B cell (primary cell): ENCODE measurements at regions not wholly inside any gene's neighbourhood (a gene's known extent, or its start where the extent isn't known, plus 50 kb on each side); places are given as distances from the start of the nearest gene placed in this dataset.
"Not testable (repeated sequence)": the region's sequence is repeated elsewhere in the genome, so short reads cannot be mapped to it uniquely, and the experiment has no call there.

Experiments
- ATAC-seq: fragments of 200-7000 bp; cut with Tn5 transposase; one replicate; pipeline ENCODE4 v1.10.0; 2021; ENCODE audit warnings: low read depth, mild to moderate bottlenecking, moderate number of reproducible peaks, moderate library complexity
- CTCF ChIA-PET: fragments of 350-600 bp; sonication (Branson Sonifier 250); formaldehyde crosslinking; loops from one replicate; lab custom pipeline; 2021; ENCODE audit warnings: antibody characterized with exemption, inconsistent platforms; lab: Charles Lee
- POLR2A ChIA-PET: fragments of 350-600 bp; sonication (Branson Sonifier 250); formaldehyde crosslinking; loops from one replicate; lab custom pipeline; 2021; ENCODE audit warnings: antibody characterized with exemption; lab: Charles Lee
- DNase-seq: peaks from one replicate; pipeline ENCODE4 v3.0.0; 2013
- H2AFZ ChIP-seq: 2 replicates; pipeline ENCODE4 v1.6.1; 2012; ENCODE audit warnings: mild to moderate bottlenecking, low read depth, low read length; ENCODE audit not compliant: insufficient read depth, poor library complexity, severe bottlenecking
- H3K27ac ChIP-seq, 2 donors: 1 replicate in 1 of 2; 2 replicates in 1 of 2; pipeline ENCODE4 v1.5.1; 2012 to 2013; ENCODE audit warnings: low read length in 2 of 2, mild to moderate bottlenecking in 2 of 2, moderate library complexity in 1 of 2
- H3K27me3 ChIP-seq, 4 experiments: fragments of 200-600 bp in 1 of 4; sonication (generic) in 1 of 4; replicated peaks in 1 of 4; 1 replicate in 2 of 4; 2 replicates in 2 of 4; pipeline versions ENCODE4 v1.6.1 to v1.7.0; 2013 to 2016; ENCODE audit warnings: low read length in 3 of 4, mild to moderate bottlenecking in 2 of 4, mixed read lengths in 1 of 4, moderate library complexity in 1 of 4; ENCODE audit not compliant: insufficient read depth in 4 of 4, control insufficient read depth in 3 of 4; ENCODE audit errors: control extremely low read depth in 1 of 4
- H3K36me3 ChIP-seq, 2 experiments: replicated peaks in 1 of 2; 1 replicate in 1 of 2; 2 replicates in 1 of 2; pipeline versions ENCODE4 v1.6.1 to v1.7.1; 2013; ENCODE audit warnings: low read length in 1 of 2; ENCODE audit not compliant: insufficient read depth in 2 of 2, control insufficient read depth in 1 of 2; ENCODE audit errors: control extremely low read depth in 1 of 2, extremely low read depth in 1 of 2
- H3K4me1 ChIP-seq, 2 donors: fragments of 200-600 bp in 1 of 2; sonication (generic) in 1 of 2; 1 replicate in 1 of 2; 2 replicates in 1 of 2; pipeline versions ENCODE4 v1.5.1 to v1.6.1; 2013 to 2017; ENCODE audit warnings: low read length in 2 of 2; ENCODE audit not compliant: control insufficient read depth in 2 of 2, insufficient read depth in 2 of 2
- H3K4me2 ChIP-seq: replicated peaks from 2 replicates; pipeline ENCODE3; 2012; ENCODE audit warnings: mild to moderate bottlenecking, low read depth, low read length; ENCODE audit not compliant: poor library complexity, severe bottlenecking
- H3K4me3 ChIP-seq, 5 experiments: fragments of 200-600 bp in 1 of 5; sonication (generic) in 1 of 5; 1 replicate in 3 of 5; 2 replicates in 2 of 5; pipeline versions ENCODE4 v1.5.1 to v1.7.0; 2011 to 2016; ENCODE audit warnings: low read length in 4 of 5, mild to moderate bottlenecking in 4 of 5, low read depth in 2 of 5, control low read depth in 1 of 5, moderate library complexity in 1 of 5; ENCODE audit not compliant: insufficient read depth in 1 of 5; ENCODE audit errors: control extremely low read depth in 1 of 5, extremely low read depth in 1 of 5
- H3K79me2 ChIP-seq: fragments of 200-600 bp; sonication (generic); one replicate; pipeline ENCODE4 v1.6.0; 2016; ENCODE audit warnings: low read length; ENCODE audit not compliant: control insufficient read depth, insufficient read depth
- H3K9ac ChIP-seq: fragments of 200-600 bp; sonication (generic); 2 replicates; pipeline ENCODE4 v1.6.1; 2017; ENCODE audit warnings: mild to moderate bottlenecking, low read length, moderate library complexity
- H3K9me3 ChIP-seq, 3 donors: one replicate each; pipeline versions ENCODE4 v1.6.1 to v1.7.1; 2013; ENCODE audit warnings: low read length in 2 of 3; ENCODE audit not compliant: control insufficient read depth in 2 of 3, insufficient read depth in 1 of 3; ENCODE audit errors: control extremely low read depth in 1 of 3
- H4K20me1 ChIP-seq: 2 replicates; pipeline ENCODE4 v1.6.0; 2012; ENCODE audit warnings: mild to moderate bottlenecking, low read length; ENCODE audit not compliant: insufficient read depth, control insufficient read depth, poor library complexity, severe bottlenecking
- H3K27ac Mint-ChIP-seq: one replicate; pipeline ENCODE4 v1.8.0; 2021; ENCODE audit warnings: mixed read lengths
- H3K27me3 Mint-ChIP-seq: one replicate; pipeline ENCODE4 v1.8.0; 2021; ENCODE audit warnings: mixed read lengths
- H3K4me1 Mint-ChIP-seq: one replicate; pipeline ENCODE4 v1.8.0; 2021; ENCODE audit warnings: mixed read lengths
- H3K4me3 Mint-ChIP-seq: one replicate; pipeline ENCODE4 v1.8.0; 2021; ENCODE audit warnings: mixed read lengths
- H3K9me3 Mint-ChIP-seq: one replicate; pipeline ENCODE4 v1.8.0; 2022; ENCODE audit warnings: mixed read lengths; ENCODE audit not compliant: insufficient read depth
- EZH2 ChIP-seq: IDR thresholded peaks from 2 replicates; pipeline ENCODE4 v1.6.1; 2012; ENCODE audit warnings: borderline replicate concordance, low read depth, mild to moderate bottlenecking, moderate library complexity, low read length; ENCODE audit not compliant: insufficient read depth, poor library complexity, severe bottlenecking
- WGBS: methylation state at CpG from one replicate; pipeline ENCODE4 v1.1.5; 2013; ENCODE audit warnings: missing lambda C conversion rate; ENCODE audit not compliant: insufficient coverage; 5-methylcytosine and 5-hydroxymethylcytosine counted together
- intact Hi-C: fragments of 100-400 bp; cut with micrococcal nuclease; formaldehyde crosslinking; loops from one replicate; pipeline ENCODE4 v1.10.0; 2022
- TF ChIP-seq, protein P1 (sequence below): fragments of 200-600 bp; IDR thresholded peaks from one replicate; pipeline ENCODE4 v1.8.0; 2022; ENCODE audit warnings: antibody characterized with exemption, mild to moderate bottlenecking

DNA sequence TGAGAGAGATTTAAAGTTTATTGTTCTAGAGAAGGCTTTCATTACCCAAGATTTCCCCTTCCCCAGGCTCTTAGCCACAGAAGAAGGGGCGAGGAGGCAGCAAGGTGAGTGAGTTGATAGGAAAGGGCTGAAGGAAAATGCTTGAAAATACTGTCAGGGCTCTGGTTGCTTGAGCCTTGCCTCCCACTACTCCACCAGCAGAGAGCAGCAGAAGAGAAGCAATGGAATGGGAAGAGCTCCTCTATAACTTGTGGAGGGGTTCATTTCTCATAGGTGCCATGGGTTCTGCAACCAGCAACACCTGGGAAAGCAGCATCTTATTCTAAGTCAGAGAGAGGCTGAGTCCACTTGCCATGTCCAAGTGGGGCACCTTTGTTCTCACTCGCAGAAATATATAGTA is 184.0 kb upstream of the CNTN6 start:
- Mint-ChIP-seq H3K4me1 (no peaks in the 10 kb centered on the region), H3K27me3 (no peaks in the 10 kb centered on the region), H3K4me3 (no peak overlapping the region), H3K27ac (no peak overlapping the region), H3K9me3 (no peaks in the 10 kb centered on the region)
- no peak for ATAC-seq
- ChIA-PET CTCF (no interaction called here), POLR2A (no interaction called here)
- no peak overlapping the region for H3K4me3 ChIP-seq
- H3K4me1 ChIP-seq = no peaks in the 10 kb centered on the region
- TF ChIP-seq, protein P1, sequence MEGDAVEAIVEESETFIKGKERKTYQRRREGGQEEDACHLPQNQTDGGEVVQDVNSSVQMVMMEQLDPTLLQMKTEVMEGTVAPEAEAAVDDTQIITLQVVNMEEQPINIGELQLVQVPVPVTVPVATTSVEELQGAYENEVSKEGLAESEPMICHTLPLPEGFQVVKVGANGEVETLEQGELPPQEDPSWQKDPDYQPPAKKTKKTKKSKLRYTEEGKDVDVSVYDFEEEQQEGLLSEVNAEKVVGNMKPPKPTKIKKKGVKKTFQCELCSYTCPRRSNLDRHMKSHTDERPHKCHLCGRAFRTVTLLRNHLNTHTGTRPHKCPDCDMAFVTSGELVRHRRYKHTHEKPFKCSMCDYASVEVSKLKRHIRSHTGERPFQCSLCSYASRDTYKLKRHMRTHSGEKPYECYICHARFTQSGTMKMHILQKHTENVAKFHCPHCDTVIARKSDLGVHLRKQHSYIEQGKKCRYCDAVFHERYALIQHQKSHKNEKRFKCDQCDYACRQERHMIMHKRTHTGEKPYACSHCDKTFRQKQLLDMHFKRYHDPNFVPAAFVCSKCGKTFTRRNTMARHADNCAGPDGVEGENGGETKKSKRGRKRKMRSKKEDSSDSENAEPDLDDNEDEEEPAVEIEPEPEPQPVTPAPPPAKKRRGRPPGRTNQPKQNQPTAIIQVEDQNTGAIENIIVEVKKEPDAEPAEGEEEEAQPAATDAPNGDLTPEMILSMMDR = no peak
- TF ChIP-seq EZH2 = no peak
- DNase-seq = no peak
- peaks cover 0 to 5% (median 0%) of the 10 kb centered on the region in 3 donors for H3K9me3 ChIP-seq
- intact Hi-C loops = no loop called here
- no peak overlapping the region for H3K9ac ChIP-seq
- no peak overlapping the region for H2AFZ ChIP-seq
- no peak overlapping the region for H3K27ac ChIP-seq
- no peaks in the 10 kb centered on the region for H3K79me2 ChIP-seq
- H4K20me1 ChIP-seq = no peaks in the 10 kb centered on the region
- H3K4me2 ChIP-seq = no peak overlapping the region
- WGBS = 100% methylated on average over 1 of the region's 2 CpGs
- H3K27me3 ChIP-seq = no peaks in the 10 kb centered on the region
- no peaks in the 10 kb centered on the region for H3K36me3 ChIP-seq

DNA sequence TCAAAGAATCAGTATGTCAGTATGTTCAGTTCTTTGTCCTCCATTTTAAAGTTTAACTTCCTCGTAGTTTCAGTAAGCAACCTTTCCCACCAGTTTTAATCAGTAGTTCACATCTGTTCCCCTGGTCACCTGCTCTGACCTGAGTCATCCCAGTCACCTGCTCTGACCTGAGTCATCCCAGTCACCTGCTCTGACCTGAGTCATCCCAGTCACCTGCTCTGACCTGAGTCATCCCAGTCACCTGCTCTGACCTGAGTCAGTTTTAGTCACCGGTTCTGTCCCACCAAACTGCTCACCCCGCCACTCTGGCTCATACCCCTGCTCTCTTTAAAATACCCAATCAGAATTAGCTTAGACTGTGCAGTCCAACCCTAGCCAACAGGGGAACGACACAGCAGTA is 180.1 kb upstream of the CNTN6 start:
- H2AFZ ChIP-seq, H3K4me1 ChIP-seq, H3K4me1 Mint-ChIP-seq, H3K9ac ChIP-seq, H3K27me3 ChIP-seq, H3K79me2 ChIP-seq, H3K4me2 ChIP-seq, CTCF ChIA-PET, H3K4me3 ChIP-seq, H3K4me3 Mint-ChIP-seq, POLR2A ChIA-PET, H3K9me3 Mint-ChIP-seq, H3K27ac Mint-ChIP-seq, H3K9me3 ChIP-seq, H3K27me3 Mint-ChIP-seq, intact Hi-C loops, H3K27ac ChIP-seq, H4K20me1 ChIP-seq, ATAC-seq, DNase-seq, H3K36me3 ChIP-seq: not testable (repeated sequence)
- 80% methylated on average over 4 of the region's 4 CpGs for WGBS
